ENCODE measurements at regions not wholly inside any gene's neighbourhood (a gene's known extent, or its start where the extent isn't known, plus 50 kb on each side); places are given as distances from the start of the nearest gene placed in this dataset.

DNA sequence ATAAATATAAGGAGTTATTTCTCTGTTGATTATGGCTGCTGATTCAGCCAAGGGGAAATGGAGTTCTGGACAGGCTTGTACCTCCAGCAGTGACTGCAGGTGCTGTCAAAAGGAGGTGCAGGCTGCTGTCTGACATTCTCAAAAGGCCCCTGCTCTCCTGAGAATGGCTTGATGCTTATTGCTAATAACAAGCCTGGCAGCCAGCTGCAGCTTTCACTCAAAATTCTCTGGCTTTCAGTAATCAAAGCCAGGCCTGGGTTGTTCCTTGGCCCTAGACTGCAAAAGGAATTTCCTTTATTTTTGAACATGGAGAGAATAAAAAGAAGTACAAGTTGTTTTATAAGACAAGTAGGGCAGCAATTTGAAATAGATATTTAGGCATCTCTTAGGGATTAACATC, 575.9 kb downstream of the MID1IP1 start:
- Histone ChIP-seq H3F3A (ENCODE audit: control insufficient read depth, insufficient read depth) (no peaks in the 10 kb centered on the region), H3K9me2 (replicated peaks; ENCODE audit: control insufficient read depth, low read length) (no peaks in the 10 kb centered on the region), H4K20me1 (ENCODE audit: control insufficient read depth, insufficient read depth, low read depth, low read length) (no peaks in the 10 kb centered on the region), H3K79me2 (ENCODE audit: control insufficient read depth, low read length) (no peaks in the 10 kb centered on the region), H3K4me3 (ENCODE audit: low read length) (no peak overlapping the region), H3K4me2 (ENCODE audit: low read length) (no peak overlapping the region), H3K27me3 (ENCODE audit: control insufficient read depth, low read length) (no peaks in the 10 kb centered on the region), H3K27ac (ENCODE audit: low read depth, low read length) (no peak overlapping the region), H3K9me3 (ENCODE audit: control insufficient read depth, insufficient read depth, low read length) (no peaks in the 10 kb centered on the region), H3K4me1 (ENCODE audit: control insufficient read depth, low read length) (no peaks in the 10 kb centered on the region), H3K36me3 (ENCODE audit: control insufficient read depth, low read length) (no peaks in the 10 kb centered on the region)
- no peak for TF ChIP-seq EZH2phosphoT487 (IDR thresholded peaks at IDR 0.05; ENCODE audit: borderline replicate concordance, low read length)
- TF ChIP-seq, protein P1, sequence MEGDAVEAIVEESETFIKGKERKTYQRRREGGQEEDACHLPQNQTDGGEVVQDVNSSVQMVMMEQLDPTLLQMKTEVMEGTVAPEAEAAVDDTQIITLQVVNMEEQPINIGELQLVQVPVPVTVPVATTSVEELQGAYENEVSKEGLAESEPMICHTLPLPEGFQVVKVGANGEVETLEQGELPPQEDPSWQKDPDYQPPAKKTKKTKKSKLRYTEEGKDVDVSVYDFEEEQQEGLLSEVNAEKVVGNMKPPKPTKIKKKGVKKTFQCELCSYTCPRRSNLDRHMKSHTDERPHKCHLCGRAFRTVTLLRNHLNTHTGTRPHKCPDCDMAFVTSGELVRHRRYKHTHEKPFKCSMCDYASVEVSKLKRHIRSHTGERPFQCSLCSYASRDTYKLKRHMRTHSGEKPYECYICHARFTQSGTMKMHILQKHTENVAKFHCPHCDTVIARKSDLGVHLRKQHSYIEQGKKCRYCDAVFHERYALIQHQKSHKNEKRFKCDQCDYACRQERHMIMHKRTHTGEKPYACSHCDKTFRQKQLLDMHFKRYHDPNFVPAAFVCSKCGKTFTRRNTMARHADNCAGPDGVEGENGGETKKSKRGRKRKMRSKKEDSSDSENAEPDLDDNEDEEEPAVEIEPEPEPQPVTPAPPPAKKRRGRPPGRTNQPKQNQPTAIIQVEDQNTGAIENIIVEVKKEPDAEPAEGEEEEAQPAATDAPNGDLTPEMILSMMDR (IDR thresholded peaks at IDR 0.05; ENCODE audit: low read depth, low read length, poor library complexity, severe bottlenecking) = no peak

DNA sequence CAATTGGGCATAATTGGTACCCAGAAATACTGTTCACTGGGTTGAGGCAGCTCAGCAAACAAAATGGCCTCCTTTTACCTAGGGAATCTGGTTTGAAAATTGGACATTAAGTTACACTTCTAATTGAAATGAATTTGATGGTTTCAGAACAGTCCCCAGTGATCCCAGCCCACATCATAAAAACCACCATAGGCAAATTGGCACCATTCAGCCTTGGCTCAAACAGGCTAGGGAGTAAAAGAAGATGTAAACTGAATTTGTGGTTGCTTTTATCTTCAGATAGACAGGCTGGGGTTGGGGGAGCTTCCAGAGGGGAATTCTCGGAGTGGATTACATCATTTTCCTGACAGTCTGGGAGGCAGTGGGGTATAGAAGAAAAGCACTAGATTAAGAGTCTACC, 576.5 kb downstream of the MID1IP1 start:
- Histone ChIP-seq H3K4me3 (ENCODE audit: low read length) (no peak overlapping the region), H3K9me3 (ENCODE audit: control insufficient read depth, insufficient read depth, low read length) (no peaks in the 10 kb centered on the region), H3F3A (ENCODE audit: control insufficient read depth, insufficient read depth) (no peaks in the 10 kb centered on the region), H3K27me3 (ENCODE audit: control insufficient read depth, low read length) (no peaks in the 10 kb centered on the region), H3K4me1 (ENCODE audit: control insufficient read depth, low read length) (no peaks in the 10 kb centered on the region), H4K20me1 (ENCODE audit: control insufficient read depth, insufficient read depth, low read depth, low read length) (no peaks in the 10 kb centered on the region), H3K9me2 (replicated peaks; ENCODE audit: control insufficient read depth, low read length) (no peaks in the 10 kb centered on the region), H3K27ac (ENCODE audit: low read depth, low read length) (no peak overlapping the region), H3K36me3 (ENCODE audit: control insufficient read depth, low read length) (no peaks in the 10 kb centered on the region), H3K79me2 (ENCODE audit: control insufficient read depth, low read length) (no peaks in the 10 kb centered on the region), H3K4me2 (ENCODE audit: low read length) (no peak overlapping the region)
- TF ChIP-seq, protein P1 (IDR thresholded peaks at IDR 0.05; ENCODE audit: low read depth, low read length, poor library complexity, severe bottlenecking) = no peak
- no peak for TF ChIP-seq EZH2phosphoT487 (IDR thresholded peaks at IDR 0.05; ENCODE audit: borderline replicate concordance, low read length)

DNA sequence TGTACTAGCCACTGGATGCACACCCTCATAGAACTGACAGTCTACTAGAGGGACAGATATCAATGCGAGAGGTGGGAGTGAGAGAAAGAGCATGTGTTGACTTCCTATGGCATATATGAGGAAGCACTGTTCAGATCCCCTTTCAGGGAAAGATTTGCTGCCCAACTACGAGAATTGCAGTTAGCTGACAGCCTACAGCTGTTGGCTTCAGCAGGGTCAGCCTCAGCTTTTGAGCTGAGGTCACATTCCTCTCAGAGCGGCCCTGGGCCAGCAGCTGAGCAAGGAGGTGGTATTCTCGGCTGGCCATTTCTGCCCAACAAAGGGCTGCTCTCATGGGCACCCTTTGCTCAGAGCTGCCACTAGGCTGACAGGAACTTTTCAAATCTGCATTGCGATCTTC, 580.2 kb downstream of the MID1IP1 start:
- no peaks in the 10 kb centered on the region for H3K9me3 ChIP-seq (ENCODE audit: control insufficient read depth, insufficient read depth, low read length)
- TF ChIP-seq, protein P1 (IDR thresholded peaks at IDR 0.05; ENCODE audit: low read depth, low read length, poor library complexity, severe bottlenecking) = no peak
- no peak for TF ChIP-seq EZH2phosphoT487 (IDR thresholded peaks at IDR 0.05; ENCODE audit: borderline replicate concordance, low read length)
- H4K20me1 ChIP-seq (ENCODE audit: control insufficient read depth, insufficient read depth, low read depth, low read length) = no peaks in the 10 kb centered on the region
- no peaks in the 10 kb centered on the region for H3F3A ChIP-seq (ENCODE audit: control insufficient read depth, insufficient read depth)
- H3K36me3 ChIP-seq (ENCODE audit: control insufficient read depth, low read length) = no peaks in the 10 kb centered on the region
- H3K9me2 ChIP-seq (replicated peaks; ENCODE audit: control insufficient read depth, low read length) = no peaks in the 10 kb centered on the region
- no peaks in the 10 kb centered on the region for H3K79me2 ChIP-seq (ENCODE audit: control insufficient read depth, low read length)
- no peaks in the 10 kb centered on the region for H3K4me1 ChIP-seq (ENCODE audit: control insufficient read depth, low read length)
- no peaks in the 10 kb centered on the region for H3K27me3 ChIP-seq (ENCODE audit: control insufficient read depth, low read length)
- H3K4me3 ChIP-seq (ENCODE audit: low read length) = no peak overlapping the region
- no peak overlapping the region for H3K4me2 ChIP-seq (ENCODE audit: low read length)
- no peak overlapping the region for H3K27ac ChIP-seq (ENCODE audit: low read depth, low read length)

DNA sequence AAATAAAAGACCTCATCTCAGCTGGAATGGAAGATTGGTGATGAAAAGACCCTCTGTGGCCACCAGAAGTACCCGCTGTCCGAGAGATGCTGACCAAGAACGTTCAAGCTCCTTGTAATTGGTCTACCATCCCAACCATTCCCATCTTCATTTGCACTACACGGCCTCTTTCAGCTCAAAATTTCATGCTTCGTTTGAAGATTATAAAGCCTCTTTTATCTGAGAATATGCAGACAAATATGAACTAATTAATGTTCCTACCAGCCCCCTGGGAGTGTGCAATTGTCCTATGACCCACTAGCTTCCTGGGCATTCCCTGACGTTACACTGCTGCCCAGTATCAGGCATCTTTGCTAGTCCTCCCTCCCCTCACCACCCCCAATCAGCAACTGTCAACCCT, 583.7 kb downstream of the MID1IP1 start:
- H3K4me2 ChIP-seq (ENCODE audit: low read length) = no peak overlapping the region
- H3K4me1 ChIP-seq (ENCODE audit: control insufficient read depth, low read length) = no peaks in the 10 kb centered on the region
- no peaks in the 10 kb centered on the region for H3K79me2 ChIP-seq (ENCODE audit: control insufficient read depth, low read length)
- no peaks in the 10 kb centered on the region for H3K27me3 ChIP-seq (ENCODE audit: control insufficient read depth, low read length)
- H3K27ac ChIP-seq (ENCODE audit: low read depth, low read length) = no peak overlapping the region
- H3F3A ChIP-seq (ENCODE audit: control insufficient read depth, insufficient read depth) = no peaks in the 10 kb centered on the region
- H3K36me3 ChIP-seq (ENCODE audit: control insufficient read depth, low read length) = no peaks in the 10 kb centered on the region
- no peaks in the 10 kb centered on the region for H3K9me3 ChIP-seq (ENCODE audit: control insufficient read depth, insufficient read depth, low read length)
- TF ChIP-seq, protein P1 (IDR thresholded peaks at IDR 0.05; ENCODE audit: low read depth, low read length, poor library complexity, severe bottlenecking) = no peak
- no peak for TF ChIP-seq EZH2phosphoT487 (IDR thresholded peaks at IDR 0.05; ENCODE audit: borderline replicate concordance, low read length)
- H3K9me2 ChIP-seq (replicated peaks; ENCODE audit: control insufficient read depth, low read length) = no peaks in the 10 kb centered on the region
- no peak overlapping the region for H3K4me3 ChIP-seq (ENCODE audit: low read length)
- no peaks in the 10 kb centered on the region for H4K20me1 ChIP-seq (ENCODE audit: control insufficient read depth, insufficient read depth, low read depth, low read length)

All from DOHH2 (cell line).